ENCODE measurements at regions not wholly inside any gene's neighbourhood (a gene's known extent, or its start where the extent isn't known, plus 50 kb on each side); places are given as distances from the start of the nearest gene placed in this dataset.
"Not testable (repeated sequence)": the region's sequence is repeated elsewhere in the genome, so short reads cannot be mapped to it uniquely, and the experiment has no call there.

DNA sequence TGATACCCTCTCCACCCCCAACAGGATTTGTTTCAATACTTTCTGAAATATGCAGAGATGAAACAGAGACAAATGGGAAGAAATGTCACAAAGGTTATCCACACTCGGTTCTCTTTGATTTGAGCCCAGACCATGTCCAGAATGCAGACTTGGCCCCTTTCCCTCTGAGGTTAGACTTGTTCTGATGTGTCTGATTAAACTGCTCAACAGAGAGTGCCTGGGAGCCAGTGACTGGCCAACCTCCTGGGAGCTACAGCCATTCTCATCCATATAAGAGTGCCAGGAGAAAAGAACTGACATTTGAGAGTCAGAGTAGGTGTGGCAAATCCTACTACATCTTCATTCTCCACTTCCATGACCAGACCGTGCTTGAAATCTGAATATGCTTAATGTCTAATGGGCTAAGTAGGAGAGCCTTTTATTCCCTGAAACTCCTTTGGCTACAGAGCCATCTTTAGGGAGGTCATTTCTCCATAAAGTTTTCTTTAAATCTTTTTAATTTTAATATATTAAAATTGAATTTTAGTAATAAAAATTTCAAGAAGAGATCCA is 201.4 kb downstream of the BLID start:
- DNase-seq, result no peak
- intact Hi-C loops (cut with DNase I), result no loop called here

DNA sequence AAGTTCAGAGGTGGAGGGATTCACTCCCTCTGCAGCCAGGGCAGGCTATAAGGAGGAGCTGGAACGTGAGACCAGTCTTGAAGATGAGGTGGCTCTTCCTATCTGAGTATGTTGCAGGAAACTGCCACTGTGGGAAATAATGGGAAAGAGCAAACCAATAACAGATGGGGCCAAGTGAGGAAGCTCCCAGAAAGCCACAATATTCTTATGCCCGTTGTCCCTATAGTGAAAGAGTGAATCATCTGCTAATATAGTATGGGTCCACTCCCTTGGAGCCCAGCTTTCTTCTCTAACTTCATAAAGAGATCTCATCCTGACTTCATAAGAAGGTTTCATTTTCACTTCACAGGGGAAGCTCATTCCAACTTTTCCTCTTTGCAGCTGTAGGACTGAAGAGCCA is 206.4 kb downstream of the BLID start:
- no peak for DNase-seq
- intact Hi-C loops (cut with DNase I), result no loop called here

DNA sequence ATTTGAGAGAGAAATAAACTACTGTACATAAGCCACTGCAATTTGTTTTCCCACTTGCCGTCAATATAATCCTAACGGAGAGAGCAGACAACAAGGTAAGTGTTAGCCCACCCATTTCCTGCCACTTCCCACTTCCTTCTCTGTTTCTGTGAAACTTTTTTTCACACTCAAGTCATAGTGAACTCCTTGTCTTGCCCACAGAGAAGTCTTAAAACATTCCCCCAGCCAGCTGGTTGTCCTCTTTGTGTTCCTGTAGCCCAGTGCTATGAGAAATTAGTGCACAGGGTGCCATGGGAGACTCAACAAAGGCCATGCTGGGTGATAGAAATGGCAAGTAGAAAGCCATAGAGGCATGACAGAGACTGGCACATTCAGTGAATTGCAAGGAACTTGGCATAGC is 208.6 kb downstream of the BLID start:
- DNase-seq, result no peak
- intact Hi-C loops (cut with DNase I), result no loop called here

DNA sequence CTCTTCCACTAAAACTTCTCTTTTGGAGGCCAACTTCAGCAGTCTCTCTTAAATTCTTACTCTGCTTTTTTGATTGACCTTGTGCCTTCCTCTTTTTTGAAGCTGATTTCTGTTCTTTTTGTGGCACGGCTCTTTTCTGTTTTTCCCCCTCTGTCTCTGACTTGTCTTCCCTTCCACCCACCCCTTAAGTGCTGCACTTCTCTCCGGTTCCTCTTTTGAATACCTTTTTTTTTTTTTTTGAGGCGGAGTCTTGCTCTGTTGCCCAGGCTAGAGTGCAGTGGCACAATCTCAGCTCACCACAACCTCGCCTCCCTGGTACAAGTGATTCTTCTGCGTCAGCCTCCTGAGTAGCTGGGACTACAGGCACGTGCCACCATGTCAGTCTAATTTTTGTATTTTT is 211.9 kb downstream of the BLID start:
- DNase-seq, result no peak

DNA sequence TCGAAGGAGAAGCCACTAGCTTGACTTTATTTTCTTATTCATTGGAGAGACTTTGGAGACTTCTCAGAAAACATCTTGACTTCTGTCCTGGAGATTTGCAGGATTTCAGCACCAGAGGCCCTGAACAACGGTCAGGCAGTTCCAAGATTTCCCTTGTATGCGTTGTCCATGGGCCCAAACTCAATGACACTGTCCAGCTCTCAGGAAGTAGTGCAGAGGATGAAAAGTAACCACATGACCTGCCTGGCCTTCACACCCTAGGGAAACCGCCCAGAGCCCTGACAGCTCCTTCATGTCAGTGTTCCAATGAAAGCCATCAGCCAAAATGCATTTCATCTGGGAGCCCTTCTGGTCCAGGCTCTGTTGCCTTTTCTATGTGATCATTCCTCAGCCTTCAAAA is 214.1 kb downstream of the BLID start:
- no peak for DNase-seq
- intact Hi-C loops (cut with DNase I), result no loop called here

More for the DNA sequence above, 211.9 kb downstream of the BLID start:
- intact Hi-C loops (cut with DNase I), result no loop called here

DNA sequence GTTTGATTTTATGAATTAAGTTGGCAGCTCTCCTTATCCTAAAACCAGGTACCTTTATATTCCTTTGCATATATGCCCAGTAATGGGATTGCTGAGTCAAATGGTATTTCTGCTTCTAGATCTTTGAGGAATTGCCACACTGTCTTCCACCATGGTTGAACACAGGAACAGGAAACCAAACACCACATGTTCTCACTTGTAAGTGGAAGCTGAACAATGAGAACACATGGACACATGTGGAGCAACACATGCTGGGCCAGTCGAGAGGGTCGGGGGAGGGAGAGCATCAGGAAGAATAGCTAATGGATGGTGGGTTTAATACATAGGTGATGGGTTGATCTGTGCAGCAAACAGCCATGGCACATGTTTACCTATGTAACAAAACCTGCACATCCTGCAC is 214.6 kb downstream of the BLID start:
- DNase-seq; intact Hi-C loops (cut with DNase I): not testable (repeated sequence)

DNA sequence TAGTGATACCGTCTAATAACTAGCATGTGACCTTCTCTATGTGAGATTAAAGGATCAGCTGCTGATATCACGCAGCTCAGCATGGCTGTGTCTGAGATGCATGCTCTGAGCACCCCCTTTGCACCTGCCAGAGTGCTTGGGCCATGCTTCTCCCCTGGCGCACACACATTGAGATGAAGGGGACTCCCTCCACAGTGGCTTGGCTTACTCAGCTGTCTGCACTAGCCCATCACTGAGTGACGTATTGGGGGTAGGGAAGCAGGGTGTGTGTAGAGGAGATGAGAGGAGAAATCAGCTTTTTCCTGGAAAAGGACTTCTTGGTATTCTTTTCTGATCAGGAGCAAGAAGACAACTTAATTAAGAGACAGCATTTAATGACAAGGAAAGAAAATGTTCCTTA is 216.5 kb downstream of the BLID start:
- intact Hi-C loops (cut with DNase I), result no loop called here
- no peak for DNase-seq

DNA sequence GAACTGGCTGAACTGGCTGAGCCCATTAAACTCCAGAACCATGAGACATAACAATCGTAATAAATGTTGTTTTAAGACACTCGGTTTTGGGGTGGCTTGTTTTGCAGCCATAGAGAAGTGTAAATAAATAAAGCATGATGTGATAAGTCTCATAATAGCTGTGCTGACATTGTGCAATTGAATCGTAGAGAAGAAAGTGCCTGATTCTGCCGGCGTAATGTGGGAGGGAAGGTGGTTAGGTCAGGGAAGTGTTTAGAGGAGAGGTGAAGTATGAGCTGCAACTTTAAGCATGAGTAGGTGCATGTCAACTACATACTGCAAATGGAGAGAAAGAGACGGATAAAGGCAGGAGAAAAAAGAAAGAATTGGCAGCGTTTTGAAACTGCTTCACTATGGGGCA is 217.1 kb downstream of the BLID start:
- intact Hi-C loops (cut with DNase I), result no loop called here
- no peak for DNase-seq

DNA sequence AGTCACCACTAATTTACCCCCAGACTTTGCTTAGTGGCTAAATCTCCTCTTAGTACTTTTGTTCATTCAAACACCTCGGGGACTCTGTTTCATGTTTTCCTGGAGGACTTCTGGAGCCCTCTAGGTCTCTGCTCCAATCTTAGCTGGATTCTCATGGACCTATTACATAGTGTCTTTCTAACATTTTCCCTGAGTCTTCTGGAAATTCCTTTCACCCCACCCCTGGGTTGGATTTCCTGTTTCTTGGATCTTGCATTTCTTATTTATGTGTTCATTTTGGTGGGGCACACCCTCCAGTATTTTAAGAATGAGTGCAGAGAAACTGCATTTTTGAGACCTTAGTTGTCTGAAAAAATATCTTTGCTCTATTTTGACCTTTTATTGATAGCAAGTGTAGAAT is 220.1 kb downstream of the BLID start:
- no peak for DNase-seq
- intact Hi-C loops (cut with DNase I), result no loop called here

DNA sequence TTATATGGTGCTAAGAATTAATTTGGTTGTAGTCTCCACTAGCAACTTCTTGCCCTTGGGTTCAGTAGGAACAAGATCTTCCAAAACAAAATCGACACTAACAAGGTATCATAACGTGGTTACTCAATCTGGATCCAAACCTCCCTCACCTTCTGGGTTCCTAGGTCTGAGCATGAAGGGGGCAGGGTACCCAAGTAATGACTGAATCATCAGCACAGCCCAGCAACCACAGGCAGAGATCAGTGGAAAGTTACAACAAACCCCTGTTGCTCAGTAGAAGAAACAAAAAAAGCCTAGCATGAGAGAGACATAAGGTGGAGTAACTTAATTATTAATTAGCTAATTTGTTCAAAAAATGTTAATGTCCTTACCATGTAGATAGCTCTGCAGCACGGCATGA is 221.4 kb downstream of the BLID start:
- intact Hi-C loops (cut with DNase I), result no loop called here
- DNase-seq, result no peak

DNA sequence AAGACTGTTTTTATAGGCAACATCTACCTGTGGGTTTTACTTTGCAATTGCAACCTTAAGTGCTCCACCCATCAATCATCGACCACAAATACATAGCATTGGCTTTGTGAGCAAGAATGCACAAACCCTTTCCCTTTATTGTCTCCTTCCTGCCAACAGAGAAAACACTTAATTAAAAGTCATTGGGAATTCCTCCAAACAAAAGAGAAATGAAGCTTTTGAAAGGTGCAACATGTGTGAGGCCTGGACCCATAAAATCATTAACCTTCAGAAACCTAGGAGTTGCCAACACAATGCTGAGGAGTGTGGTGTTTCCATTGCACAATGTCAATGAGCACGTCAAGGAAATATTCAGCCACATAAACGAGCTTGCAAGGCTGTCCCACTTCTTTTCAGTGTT is 223.2 kb downstream of the BLID start:
- no peak for DNase-seq
- intact Hi-C loops (cut with DNase I), result no loop called here

DNA sequence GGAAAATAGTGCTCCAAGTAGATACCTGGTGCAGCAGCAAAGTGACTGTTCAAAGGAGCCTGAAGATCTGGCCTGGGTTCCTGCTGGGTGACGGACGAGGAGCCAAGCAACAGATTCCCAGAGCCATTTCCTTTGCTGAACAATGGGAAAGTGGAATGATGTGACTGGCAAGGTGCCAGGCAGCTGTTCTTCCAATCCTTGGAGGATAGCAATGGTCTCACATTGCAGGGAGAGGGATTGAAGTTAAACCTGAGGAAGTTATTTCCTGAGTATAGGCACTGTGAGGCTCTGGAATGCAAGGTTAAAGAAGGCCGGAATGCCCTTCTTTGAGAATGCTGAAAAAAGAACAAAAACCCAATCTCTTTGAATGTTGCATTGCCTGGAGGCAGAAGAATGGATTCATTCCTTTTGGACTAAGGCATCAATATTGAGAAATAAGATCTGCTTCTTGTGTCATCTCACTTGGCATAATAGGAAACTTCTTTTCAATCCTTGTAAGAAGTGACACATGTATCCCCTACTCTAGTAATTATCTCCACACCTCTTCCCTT is 223.8 kb downstream of the BLID start:
- intact Hi-C loops (cut with DNase I), result no loop called here
- peak in 1 of 10 donors; percentile 13 for DNase-seq

DNA sequence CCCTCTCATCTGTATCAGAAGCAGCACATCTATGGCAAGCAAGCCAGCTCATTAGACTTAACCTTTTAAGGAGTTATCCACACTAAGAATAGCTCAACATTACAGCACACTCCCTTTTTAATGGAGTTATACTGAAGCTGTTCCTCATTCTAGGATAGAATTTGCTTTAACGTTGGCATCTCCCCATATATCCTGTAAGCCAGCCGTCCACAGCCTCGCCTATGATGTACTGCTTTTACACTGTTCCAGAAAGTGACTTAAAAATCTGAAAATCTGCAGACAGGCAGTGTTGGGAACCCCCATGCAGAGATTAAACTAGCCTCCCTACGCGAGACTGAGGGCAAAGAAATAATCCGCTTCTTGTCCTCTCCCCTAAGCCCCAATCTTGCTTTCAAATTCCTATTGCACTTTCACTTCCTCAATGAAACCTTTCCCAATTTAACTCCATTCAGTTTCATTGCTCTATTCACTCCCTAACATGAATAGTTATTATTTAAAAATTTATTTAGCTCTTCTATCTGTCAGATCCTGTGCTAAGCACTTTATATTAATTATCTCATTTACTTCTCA is 225.0 kb downstream of the BLID start:
- intact Hi-C loops (cut with DNase I), result no loop called here
- DNase-seq, result no peak

DNA sequence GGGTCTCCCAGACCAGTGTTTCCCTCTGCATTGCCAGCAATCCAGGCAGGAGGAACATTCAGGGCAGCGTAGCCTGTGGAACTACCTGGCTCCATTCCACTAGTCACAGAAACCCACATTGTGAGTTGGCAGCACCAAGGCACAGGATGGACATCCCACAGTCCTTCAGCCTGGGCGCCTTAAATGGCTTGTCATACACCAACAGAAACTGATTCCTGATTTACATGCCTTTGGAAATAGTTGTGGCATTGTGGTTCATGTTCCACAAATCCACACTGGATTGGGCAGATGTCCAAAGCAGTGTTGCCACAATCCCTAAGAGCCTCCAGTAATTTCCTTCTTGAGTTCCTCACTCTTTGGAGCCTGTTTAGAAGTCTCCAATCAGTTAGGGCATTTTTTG is 225.6 kb downstream of the BLID start:
- intact Hi-C loops (cut with DNase I), result no loop called here
- no peak for DNase-seq

DNA sequence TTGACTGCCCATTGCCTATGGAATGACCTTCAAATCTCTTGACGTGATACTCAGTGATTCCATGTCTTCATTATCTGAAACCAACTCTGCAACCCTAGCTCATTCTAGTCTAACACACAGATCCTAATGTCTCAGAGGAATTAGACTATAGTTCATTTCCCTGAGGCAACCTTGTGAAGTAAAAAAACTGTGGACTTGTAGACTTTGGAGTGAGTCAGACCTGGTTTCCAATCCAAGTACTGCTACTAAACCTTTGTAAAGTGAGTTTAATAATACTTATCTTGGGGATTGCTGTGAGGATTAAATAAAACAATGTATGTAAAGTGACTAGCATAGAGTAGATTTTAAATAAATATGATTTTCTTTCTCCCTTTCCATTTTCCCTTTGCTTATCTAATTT is 226.1 kb downstream of the BLID start:
- intact Hi-C loops (cut with DNase I), result no loop called here
- DNase-seq, result no peak

DNA sequence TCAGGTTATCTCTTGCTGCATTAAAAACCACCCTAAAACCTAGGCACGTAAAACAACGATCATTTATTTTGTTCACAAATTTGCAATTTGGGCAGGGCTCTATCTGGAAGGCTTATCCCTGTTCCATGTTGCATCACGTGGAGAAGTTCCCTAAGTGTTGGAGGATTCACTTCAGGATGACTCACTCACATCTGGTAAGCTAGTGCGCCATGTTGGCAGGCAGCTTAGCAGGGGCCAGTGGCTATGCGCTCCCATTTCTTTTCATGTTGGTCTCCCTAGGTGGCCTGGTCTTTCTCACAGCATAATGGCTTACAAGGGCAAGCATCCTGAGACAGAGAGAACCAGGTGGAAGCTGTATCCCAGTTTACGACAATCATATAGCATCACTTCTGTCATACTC is 226.8 kb downstream of the BLID start:
- DNase-seq, result no peak
- intact Hi-C loops (cut with DNase I), result no loop called here

DNA sequence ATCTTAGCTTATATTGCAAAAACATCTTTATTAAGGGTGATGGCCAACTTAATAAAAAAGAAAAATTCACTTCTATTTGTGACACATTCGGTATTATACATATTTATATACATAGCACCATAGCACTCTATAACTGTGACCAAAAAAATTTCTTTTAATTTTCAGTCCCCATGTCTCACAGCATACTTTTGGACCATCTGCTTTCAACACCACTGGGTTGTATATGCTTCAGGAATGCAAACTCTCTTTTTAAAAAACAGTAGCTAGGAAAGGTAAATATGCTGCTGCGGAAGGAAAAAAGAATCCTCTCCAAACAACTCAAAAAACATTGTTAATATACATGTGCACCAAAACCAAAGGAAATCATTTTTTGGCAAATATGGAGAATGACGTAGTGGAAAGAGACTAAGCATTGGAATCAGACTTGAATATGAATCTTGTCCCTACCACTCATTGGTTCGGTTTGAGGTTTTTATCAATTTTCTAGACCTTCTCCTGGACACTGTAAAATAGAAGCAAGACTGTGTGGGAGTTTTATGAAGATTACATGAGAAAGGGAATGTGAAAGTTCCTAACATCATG is 227.9 kb downstream of the BLID start:
- intact Hi-C loops (cut with DNase I), result no loop called here
- no peak for DNase-seq

DNA sequence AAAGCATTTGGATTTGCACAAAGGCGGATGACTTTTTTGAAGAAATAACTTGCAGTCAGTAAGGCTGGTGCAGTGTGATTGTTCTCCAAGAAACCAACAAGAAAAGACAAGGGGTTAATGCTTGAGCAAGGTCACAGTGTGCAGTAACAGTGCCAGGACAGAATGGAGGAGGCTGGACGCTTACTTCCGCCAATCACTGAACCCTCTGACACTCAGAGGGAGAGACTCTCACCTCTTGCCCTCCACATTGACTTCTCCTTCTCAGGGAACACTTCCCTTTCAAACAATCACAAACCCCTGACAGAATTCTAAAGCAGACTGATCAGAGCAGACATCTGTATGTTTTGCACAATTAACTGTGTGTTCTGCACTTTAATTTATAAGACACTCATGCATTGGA is 228.4 kb downstream of the BLID start:
- DNase-seq, result no peak
- intact Hi-C loops (cut with DNase I), result no loop called here

DNA sequence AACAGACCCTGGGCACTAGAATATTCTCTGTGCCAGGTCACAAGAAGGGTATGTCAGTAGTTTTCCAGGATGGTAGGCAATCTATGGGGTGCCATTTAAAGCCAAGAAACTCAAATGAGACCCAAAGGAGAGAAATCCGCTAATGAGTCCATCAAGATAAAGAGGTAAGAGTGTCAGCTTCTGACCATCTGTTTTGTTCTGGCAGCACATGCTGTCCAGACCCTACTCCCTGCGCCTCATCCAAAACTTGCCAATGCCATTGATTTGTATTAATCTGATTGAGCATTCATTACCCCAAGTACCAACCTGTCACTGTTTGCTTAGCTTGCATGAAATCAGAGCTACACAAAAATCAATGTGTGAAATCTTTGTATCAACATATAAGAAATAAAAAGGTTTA is 229.0 kb downstream of the BLID start:
- intact Hi-C loops (cut with DNase I), result no loop called here
- no peak for DNase-seq

DNA sequence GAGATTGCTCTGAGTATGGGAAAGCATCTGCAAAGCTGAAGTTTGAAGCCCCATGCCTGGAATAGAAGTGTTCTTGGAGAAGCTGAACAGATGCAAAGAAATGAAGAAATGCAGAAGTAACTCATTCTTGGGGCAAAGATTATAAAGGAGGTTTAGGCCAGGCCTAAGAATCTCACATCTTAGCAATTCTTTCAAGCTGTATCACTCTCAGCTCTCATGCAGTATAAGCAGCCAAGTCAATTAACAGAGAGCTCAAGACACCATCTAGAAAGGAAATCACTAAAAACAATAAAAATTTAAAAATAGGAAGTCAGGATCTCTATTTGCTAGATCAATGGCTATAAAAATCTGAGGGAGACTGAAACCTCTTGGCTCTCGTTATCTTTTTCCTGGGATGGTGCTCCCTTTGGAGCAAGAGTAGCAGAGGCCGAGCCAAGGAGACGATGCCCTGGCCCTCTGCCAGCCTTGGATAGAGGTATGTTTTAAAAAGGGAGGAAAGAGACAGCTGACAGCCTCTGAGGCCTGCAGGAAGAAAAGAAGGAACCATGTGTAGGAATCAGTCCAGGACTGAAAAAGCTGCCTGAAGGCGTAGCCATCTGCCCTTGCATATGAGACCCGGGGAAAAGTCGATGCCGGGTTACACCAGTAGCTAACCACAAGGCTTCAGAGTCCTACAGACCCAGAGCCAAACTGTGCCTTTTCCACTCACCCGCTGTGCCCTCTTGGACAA is 229.8 kb downstream of the BLID start:
- DNase-seq, result peak in 4 of 10 donors; percentile 10 to 68 (median 22)
- intact Hi-C loops (cut with DNase I), result no loop called here

DNA sequence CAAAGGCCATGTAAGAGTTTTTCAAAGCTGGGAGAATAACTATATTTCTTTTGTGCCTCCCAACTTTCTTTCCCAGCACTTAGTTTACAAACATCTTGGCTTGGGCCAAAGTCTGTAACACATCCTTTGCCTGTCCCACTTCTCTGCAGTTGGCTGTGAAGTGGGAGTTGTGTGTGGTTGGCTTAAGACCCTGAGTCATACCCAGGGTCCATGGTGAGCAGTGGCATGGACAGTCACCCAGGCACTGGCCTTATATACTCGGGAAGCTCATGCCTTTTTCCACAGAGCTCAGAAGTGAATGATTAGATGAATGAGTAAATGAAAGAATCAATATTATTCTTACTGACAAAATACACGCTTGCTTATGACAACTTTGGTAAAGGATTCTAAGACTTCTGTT is 231.4 kb downstream of the BLID start:
- intact Hi-C loops (cut with DNase I), result no loop called here
- no peak for DNase-seq

DNA sequence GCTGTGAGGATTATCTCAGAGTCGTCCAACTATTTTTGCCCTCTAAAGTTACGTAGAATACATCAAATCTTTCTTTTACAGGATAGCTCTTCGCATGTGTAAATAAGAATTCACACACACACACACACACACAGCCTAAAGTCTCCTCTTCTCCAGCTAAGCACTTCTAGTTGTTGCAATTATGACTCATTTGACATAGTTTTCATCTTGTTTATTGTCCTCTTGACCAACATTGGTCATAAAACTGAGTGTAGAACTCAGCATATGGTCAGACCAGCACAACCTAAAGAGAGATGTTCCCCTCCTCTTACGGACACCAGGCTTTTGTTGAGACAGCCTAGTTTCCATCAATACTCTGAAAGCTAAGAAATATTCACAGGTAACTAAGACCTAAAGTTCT is 234.2 kb downstream of the BLID start:
- intact Hi-C loops (cut with DNase I), result no loop called here
- no peak for DNase-seq

Measured in posterior cingulate gyrus (tissue), 11 donors.